ENCODE measurements at regions not wholly inside any gene's neighbourhood (a gene's known extent, or its start where the extent isn't known, plus 50 kb on each side); places are given as distances from the start of the nearest gene placed in this dataset.

DNA sequence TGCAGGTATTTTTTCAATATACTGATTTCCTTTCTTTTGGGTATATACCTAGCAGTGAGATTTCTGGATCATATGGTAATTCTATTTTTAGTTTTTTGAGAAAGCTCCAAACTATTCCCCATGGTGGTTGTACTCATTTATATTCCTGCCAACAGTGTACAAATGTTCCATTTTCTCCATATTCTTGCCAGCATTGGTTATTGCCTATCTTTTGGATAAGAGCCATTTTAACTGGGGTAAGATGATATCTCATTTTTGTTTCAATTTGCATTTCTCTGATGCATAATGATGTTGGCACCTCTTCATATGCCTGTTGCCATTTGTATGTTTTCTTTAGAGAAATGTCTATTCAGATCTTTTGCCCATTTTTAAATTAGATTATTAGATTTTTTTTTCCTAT lies 85.6 kb upstream of the FST start:
- TF ChIP-seq, protein P1, sequence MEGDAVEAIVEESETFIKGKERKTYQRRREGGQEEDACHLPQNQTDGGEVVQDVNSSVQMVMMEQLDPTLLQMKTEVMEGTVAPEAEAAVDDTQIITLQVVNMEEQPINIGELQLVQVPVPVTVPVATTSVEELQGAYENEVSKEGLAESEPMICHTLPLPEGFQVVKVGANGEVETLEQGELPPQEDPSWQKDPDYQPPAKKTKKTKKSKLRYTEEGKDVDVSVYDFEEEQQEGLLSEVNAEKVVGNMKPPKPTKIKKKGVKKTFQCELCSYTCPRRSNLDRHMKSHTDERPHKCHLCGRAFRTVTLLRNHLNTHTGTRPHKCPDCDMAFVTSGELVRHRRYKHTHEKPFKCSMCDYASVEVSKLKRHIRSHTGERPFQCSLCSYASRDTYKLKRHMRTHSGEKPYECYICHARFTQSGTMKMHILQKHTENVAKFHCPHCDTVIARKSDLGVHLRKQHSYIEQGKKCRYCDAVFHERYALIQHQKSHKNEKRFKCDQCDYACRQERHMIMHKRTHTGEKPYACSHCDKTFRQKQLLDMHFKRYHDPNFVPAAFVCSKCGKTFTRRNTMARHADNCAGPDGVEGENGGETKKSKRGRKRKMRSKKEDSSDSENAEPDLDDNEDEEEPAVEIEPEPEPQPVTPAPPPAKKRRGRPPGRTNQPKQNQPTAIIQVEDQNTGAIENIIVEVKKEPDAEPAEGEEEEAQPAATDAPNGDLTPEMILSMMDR (IDR thresholded peaks at IDR 0.05; ENCODE audit: low read depth, low read length) = no peak
- no peak for TF ChIP-seq EZH2phosphoT487 (IDR thresholded peaks at IDR 0.05; ENCODE audit: low read depth)
